HG03378 (cell line): ENCODE measurements at regions not wholly inside any gene's neighbourhood (a gene's known extent, or its start where the extent isn't known, plus 50 kb on each side); places are given as distances from the start of the nearest gene placed in this dataset.
"Not testable (repeated sequence)": the region's sequence is repeated elsewhere in the genome, so short reads cannot be mapped to it uniquely, and the experiment has no call there.

Experiments used
- ATAC-seq: cut with Tn5 transposase; IDR thresholded peaks from one replicate; pipeline ENCODE4 v1.9.1; 2021; ENCODE audit warnings: mild to moderate bottlenecking, moderate library complexity; ENCODE audit not compliant: unreplicated experiment

DNA sequence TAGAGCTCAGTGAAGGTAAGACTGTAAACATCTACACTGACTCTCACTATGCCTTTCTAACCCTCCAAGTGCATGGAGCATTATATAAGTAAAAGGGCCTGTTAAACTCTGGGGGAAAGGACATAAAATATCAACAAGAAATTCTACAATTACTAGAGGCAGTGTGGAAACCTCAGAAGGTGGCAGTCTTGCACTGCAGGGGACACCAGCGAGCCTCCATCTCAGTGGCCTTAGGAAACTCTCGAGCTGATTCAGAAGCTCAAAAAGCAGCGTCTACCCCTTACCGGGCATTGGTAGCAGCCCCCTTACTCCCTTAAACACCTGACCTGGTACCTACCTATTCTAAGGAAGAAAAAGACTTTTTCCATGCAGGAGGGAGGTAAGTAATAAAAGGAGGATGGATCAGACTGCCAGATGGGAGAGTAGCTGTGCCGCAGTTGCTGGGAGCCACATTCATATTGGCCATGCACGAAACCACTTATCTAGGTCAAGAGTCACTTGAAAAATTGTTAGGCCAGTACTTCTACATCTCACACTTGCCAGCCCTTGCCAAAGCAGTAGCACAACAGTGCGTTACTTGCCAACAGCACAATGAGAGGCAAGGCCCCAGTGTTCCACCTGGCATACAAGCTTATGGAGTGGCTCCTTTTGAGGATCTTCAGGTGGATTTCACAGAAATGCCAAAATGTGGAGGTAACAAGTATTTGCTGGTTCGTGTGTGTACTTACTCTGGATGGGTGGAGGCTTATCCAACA lies 258.8 kb upstream of the PRKX start:
- ATAC-seq = not testable (repeated sequence)

DNA sequence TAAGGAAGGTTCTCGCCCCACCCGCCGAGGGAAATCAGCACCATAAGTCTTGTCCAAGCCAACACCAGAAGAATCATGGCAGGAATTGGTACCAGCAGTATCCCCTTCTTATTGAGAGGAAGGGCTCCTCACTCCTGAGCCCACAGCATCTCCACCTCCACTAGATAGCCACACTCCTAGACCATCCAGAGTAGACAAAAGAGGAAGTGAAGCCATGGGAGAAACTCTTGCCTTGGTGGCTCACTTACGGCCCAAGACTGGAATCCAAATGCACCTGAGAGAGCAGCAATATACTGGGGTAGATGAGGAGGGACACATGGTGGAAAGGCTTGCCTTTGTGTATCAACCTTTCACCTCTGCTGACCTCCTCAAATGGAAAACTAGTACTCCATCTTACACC lies 255.3 kb upstream of the PRKX start:
- no peak for ATAC-seq

DNA sequence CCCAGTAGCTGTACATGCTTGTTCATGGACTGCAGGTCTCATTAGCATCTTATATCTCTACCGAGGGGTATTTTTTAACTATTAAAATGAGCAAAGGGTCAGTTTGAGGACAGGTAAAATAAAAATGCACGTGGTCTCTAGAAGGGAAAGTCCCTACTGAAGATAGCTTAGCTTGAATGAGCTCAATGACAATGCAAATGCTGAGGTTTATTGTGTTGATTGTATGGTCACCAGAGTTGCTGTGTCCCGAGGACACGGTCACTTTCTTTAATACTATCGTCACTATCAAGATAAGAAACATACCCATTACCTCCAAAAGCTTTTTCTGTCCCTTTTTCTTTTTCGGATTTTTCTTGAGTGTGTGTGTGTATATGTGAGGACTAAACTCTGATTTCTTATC lies 250.5 kb upstream of the PRKX start:
- peak; percentile 92 for ATAC-seq

DNA sequence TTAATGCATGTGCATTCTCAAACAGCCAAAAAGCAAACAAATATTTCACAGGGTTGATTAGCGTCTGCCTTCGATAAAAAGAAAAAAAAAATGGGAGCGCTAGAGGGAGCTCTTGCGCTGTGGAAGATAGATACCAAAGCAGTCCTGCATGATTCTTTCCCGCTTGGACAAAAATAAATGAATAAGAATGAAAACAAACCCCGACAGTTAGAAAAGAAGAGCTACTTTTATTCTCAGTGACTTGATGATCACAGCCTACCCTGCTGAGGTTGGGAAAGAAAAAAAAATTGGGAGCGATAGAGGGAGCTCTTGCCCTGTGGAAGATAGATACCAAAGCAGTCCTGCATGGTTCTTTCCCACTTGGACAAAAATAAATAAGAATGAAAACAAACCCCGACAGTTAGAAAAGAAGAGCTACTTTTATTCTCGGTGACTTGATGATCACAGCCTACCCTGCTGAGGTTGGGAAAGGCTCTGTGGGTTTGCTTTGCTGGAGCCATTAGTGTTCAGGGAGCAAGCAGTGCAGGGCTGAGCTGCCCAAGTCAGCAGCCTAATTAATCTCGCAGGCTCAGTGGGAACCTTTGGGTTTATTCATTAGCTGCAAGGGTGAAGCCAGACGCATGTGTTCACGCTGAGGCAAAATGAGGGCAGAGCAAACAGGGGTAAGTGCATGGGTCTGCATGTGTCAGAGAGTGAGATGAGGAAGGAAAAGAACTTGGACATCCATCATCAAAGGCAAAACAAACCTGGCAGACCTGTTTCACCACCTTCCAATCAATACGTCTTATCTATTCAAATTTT lies 249.3 kb upstream of the PRKX start:
- no peak for ATAC-seq

DNA sequence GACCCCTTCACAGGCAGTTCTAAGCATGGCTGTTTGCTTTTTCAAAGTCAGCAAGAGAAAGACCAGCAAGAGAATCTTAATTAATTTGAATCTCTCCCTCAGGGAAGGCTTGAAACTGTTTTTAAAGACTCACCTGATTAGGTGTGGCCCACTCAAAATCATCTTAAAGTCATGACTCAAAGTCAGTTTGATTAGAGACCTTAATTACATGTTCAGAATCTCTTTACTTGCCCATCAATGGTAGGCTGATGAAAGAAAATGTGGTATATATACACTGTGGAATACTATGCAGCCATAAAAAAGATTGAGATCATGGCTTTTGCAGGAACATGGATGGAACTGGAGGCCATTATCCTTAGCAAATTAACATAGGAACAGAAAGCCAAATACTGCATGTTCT lies 247.5 kb upstream of the PRKX start:
- no peak for ATAC-seq

DNA sequence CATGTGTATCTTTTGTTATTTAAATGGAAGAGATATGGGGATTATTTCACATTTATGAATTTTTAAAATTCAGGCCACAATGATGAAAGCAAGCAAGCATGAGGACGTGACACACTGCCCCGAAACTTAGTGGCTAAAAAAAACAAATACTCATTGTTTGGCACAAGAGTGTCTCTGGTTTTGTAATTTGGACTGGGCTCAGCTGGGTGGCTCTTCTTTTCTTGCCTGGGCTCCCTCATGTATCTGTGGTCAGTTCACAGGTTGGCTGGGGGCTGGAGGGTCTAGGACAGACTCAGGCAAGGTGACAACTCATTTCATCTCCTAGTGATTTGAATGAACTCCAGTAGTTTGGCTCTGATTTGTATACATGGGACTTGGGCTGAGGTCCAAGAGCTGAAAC lies 238.4 kb upstream of the PRKX start:
- no peak for ATAC-seq

DNA sequence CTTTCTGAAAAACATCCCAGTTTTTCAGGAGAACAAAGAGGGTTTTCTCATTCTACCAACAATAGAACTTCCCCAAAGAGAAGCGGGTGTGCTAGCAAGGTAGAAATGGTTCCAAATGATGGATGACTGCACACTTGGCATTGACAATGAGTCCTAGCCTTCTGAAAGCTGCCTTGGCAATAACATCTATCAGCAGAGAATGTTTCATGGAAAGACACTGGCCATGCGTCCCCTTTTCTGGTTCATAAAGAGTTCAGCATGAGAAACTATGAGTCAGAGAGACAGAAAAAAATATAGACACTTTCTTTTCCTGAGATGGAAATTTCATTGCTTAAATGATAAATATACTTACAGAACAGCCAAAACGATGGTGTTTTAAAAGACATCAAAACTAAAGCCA lies 236.9 kb upstream of the PRKX start:
- ATAC-seq = no peak

DNA sequence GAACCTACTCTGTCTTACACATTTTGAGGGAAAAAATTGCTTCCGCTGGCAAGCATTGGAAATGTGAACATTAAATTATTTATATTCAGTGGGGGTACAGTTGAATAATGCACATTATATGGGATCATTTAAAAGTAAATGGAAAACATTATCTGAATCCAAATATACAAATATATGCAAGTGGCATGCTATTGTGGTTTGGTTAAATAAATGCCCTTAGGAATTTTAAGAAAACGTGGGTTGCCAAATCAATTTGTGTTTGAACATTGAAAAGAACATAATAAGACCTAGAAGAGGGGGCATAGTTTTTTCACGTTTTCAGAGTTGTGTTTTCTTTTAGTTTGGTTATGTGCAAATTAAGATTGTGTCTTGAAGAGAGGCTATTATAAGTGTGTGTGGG lies 230.5 kb upstream of the PRKX start:
- no peak for ATAC-seq

DNA sequence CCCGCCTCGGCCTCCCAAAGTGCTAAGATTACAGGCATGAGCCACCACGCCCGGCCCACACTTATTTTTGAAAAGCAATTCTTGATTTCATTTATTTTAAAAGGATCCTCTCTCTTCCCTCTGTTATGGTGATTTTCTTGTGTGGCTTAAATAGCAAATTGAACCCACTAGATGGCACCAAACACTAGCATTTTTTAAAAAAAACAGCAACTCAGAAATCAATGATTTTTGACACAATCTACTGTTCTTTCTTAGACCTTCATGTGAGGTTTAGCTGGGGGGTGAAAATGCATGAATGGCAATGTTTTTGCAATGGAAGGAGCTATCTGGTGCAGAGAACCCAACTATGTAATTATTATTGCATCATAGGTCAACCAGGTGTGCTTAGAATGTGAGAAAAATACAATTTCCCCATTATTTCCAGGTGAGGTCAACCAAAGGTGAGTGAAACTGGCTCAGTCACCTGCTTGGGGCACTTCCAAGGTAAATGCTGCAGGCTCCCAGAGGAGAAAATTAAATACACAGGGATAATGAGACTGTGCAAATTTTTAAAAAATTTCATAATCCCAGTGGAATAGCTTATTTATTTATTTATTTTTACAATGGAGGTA lies 226.7 kb upstream of the PRKX start:
- peak; percentile 50 for ATAC-seq

DNA sequence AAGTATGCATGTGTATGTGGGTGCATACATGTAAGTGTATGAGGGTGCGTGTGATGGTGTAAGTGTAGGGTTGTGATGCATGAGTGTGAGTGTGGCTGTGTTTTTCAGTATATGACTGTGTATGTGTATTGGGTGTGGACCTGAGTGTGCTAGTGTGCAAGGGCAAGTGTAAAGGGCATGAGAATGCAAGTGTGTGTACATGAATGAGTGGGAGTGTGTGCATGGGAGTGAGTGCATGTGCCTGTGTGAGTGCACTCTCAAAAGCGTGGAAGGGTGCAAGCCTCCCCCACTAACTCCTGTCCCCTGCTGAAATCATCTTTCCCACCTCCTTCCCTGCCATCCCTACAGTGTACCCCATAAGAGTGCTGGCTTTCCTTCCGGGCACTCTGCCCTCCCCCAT lies 225.1 kb upstream of the PRKX start:
- no peak for ATAC-seq

DNA sequence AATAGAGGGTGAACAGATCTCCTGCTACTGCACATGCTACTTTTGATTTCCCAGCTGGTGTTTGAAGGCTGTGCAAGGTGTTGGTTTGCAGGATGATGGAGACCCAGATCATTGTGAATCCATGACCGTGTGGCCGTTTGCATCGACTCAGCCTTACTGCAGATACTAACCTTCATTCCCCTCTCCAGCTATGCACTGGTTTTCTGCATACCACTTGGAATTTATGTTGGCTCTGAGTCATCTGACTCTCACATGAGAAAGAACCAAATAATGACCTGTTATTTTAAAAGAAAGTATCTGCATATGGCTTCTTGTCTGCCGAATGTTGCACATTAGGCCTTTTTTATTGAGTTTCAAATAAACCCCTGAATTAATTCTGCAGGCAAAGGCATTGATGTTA lies 221.7 kb upstream of the PRKX start:
- ATAC-seq = not testable (repeated sequence)

DNA sequence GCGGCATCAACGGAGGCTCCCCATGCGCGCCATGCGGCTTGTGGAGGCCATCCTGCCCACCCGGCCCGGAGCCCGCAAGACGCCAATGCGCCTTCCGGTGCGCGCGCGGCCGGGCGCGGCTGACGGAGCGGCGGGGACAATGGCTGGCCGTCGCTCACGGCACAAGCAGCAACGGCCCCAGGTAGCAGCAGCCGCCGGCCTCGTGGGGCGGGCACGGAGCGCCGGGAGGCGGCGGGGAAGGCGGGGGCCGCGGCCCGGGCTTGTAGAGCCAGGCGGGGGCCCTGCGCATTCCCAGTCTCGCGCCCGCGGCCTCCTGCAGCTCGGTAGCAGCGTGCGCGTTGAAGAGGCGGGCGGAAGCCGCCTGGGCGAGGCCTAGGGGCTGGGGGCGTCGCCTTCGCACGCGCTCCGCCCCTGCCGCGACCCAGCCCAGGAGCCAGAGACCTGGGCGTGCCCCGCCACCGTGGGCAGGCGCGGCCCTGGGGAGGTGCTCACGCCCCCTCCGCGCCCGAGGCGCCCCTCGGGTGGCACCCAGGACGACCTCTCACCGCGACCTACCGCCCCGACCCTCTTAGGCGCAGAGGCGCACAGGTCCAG lies 207.1 kb upstream of the PRKX start:
- peak; percentile 88 for ATAC-seq

DNA sequence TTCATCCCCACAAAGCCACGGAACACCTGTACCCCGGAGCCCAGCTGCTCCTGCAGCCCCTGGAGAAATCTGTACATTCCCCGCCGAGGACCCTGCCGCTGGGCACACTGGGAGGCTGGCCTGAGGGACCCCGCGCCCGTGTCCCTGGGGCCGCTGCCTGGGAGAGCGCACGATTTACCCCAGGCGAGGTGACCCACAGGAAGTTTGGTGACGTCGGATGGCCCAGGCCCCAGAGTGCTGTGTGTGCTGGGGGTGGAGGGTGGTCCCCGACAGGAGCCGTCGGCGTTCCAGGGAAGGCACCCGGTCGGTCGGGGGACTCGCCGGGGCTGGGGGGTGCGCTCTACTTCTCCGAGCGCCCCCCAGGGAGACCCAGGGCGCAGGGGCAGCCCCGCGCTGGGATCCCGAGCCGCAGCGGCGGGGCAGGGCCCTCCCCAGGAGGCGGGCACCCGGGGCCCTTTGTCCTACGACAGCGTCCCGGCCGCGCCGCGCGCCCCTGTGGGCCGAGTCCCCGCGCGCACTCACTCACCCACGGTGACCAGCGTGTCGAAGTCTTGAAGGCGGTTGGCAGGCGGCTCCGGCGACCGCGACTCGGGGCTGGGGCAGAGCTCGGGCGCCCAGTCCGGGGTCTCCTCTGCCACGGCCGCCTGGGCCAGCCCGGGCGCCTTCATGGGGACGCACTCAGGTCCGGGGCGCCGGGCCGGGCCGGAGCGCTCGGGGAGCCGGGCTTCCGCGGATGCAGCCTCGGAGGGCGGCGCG lies 206.4 kb upstream of the PRKX start:
- ATAC-seq = peak; percentile 34

DNA sequence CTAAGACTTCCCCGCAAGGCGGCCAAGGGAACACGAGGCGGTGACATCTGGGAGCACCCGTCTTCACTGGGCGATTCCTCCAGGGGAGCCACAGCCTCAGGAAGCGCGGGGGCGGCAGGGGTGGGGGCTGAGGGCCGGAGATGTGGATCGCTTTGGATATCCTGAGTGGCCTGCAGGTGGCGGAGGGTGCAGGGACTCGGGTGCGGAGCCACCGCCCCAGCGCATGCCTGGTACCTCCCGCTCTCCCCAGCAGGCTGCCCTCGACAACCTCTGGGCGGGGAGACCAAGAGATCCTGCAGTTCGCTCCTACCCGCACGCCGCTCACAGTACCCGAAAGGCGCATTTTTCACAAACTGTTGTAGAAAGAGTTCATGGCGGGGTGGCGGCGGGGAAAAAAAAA lies 201.4 kb upstream of the PRKX start:
- not testable (repeated sequence) for ATAC-seq

DNA sequence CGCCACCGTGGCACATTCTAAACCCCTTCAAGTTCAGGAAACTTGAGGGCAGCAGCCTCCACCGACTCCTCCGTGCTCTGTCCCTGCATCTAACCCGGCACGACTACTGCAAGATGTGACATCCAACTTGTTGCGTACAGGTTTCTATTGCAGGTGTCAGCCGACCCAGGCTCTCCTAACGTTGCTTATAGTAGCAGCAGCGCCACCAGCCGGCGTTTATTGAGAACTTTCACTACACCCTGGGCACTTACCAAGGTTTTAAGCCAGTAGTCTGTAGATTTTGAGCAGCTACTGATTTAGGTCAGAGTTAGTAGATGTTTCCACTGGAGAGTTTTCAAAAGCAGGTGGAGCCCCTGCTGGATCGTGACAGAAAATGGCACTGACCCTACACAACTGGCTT lies 200.6 kb upstream of the PRKX start:
- ATAC-seq = not testable (repeated sequence)

DNA sequence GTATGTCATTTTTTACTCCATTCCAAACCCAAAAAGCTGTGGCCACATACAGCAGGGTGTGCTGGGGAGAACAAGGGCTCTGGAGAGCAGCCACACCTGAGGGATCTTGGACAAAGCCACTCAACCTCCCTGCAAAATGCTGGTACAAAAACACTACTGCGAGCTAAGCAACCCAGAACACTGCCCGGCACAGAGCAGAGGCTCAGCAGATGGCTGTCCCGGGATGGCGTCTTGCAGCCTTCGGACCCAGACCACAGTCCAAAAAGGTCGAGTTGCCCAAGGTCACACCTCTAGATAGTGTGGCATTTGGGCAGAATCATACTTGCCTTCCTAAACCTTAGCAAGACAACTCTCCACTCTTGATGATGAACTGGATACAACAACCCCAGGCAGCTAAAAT lies 197.6 kb upstream of the PRKX start:
- ATAC-seq = not testable (repeated sequence)

DNA sequence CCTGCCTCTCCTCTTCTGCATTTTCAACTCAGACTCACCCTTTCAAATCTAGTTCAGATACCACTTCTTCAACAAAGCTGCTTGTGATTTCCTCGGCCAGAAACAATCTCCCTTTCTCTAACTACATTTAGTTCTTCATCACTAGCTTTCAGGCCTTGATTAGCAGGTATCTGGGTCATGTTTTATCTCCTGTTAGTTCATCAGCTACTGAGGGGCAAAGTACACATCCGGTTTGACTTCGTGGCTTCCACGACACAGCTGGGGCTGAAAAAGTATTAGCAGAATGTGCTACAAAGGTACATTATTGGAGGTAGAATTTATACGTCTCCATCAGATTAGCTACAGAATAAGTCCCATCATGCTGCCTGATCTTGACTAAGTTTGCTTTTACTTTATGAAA lies 197.2 kb upstream of the PRKX start:
- not testable (repeated sequence) for ATAC-seq

DNA sequence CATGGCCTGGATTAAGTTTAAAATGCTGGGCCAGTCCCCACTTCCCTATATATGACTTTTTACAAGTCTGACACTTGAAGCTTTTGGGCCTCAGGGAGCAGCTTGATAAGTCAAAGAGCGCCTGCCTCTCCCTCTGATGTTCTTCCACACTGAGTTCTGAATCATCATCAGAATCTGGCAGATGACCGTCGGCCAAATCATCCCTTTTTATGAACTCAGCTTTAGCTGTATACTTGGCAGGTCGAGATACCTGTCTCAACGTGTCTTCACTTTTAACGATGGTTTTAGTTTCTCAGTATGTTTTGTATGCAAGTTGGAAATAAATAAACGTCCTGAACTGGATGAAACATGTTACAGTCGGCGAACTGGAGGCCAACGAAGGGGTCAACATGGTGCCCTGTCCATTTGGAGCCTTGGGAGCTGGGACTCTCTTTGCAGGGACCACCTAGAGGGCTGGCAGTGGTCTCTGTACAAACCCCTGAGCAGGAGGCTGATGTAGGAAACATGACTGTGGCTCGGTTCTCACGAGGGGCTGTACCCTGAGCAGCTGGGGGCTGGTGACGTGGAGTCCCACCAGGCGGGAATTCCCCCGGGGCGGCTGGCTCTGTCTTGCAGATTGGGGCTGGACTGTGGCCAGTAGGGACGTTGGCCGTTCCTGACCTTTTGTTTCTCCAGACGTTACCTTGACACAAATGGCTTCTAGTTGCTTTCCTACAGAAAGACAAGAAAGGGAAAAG lies 192.2 kb upstream of the PRKX start:
- not testable (repeated sequence) for ATAC-seq

DNA sequence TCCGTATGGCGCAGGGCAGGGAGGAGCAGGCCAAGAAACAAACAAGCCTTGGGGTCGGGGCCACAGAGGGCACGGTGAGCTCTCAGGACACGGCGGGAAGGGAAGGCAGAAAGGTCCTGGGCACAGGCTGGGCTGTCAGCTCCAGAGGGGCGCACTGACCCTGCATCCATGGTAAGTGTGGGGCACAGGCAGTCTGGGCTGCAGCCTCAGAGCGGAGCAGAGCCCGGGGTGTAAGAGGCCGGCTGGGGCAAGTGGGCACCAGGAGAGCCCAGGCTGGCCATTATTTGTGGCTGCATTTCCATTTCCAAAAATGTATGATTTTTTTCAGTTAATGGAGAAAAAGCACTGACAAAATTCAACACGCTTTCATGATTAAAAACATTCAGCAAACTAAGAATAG lies 188.8 kb upstream of the PRKX start:
- not testable (repeated sequence) for ATAC-seq

DNA sequence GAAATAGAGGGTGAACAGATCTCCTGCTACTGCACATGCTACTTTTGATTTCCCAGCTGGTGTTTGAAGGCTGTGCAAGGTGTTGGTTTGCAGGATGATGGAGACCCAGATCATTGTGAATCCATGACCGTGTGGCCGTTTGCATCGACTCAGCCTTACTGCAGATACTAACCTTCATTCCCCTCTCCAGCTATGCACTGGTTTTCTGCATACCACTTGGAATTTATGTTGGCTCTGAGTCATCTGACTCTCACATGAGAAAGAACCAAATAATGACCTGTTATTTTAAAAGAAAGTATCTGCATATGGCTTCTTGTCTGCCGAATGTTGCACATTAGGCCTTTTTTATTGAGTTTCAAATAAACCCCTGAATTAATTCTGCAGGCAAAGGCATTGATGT lies 183.3 kb upstream of the PRKX start:
- ATAC-seq = not testable (repeated sequence)
